Kidney glomerular epithelial cell (primary cell): ENCODE measurements at regions not wholly inside any gene's neighbourhood (a gene's known extent, or its start where the extent isn't known, plus 50 kb on each side); places are given as distances from the start of the nearest gene placed in this dataset.

Source experiments
- DNase-seq: peaks from one replicate; lab custom pipeline; 2025; lab: John Stamatoyannopoulos, UW

DNA sequence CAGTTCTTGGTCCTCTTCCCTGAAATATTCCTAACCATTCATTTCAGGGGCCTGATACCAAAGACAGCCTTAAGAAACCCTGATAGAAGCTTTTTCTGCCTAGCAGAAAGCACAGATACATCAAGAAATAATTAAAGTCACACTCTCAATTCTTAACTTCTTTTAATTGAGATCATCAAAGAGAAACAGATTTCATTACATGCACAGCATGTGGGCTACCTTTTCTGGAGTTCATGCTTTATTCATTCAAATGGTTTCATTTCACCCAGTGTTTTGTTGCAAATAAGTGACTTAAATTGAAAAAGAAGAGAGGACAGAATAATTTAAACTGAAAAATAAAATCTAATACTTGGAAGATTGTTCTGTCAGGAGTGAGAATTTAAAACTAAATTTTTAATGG is 192.6 kb upstream of the GGTLC1 start:
- no peak for DNase-seq

DNA sequence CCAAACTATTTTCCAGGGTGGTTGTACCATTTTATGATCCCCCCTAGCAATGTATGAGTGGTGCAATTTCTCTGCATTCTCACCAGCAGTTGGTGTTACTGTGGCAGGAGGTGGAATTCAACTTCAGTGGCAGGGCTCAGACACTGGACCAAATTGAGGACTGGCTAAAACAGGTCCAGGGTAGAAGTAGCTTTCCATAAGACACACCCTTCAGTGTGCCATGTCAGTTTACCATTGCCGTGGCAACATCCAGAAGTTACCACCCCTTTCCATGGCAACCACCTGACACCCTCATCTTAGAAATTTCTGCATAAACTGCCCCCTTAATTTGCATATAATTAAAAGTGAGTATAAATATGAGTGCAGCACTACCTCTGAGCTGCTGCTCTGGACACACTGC is 180.7 kb upstream of the GGTLC1 start:
- DNase-seq, result no peak

DNA sequence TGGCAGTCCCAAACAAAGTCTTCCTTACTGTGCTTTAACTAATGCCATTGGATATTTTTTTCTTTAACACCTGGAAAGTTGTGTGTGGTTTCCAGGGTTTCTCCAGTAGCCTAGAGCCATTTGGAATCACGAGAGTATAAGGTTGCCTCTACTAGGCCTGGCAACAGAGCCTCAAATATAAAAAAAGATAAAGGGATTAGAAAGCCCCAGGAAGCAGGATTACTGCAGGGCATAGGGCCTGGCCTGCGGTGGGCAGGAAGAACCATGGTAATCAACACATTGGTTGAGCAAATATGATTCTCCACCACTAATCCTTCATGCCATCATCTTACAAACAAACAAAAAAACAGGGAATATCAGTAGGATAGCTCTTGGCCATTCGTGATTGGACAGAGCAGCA is 177.8 kb upstream of the GGTLC1 start:
- DNase-seq, result no peak

DNA sequence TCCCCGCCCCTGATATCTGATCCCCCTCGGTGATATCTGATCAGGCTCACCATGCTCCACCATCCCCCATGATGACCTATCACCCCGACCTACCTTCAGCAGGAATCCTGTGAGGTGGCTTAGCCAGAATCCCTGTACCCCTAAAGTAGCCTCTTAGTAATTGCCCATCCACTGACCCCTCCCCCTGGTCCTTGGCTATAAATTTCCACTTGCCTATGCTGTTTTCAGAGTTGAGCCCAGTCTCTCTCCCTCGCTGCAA is 177.5 kb upstream of the GGTLC1 start:
- no peak for DNase-seq

- no peak for DNase-seq
Observed at GRCh38 chr20:24165301-24166122, 176.9 kb upstream of the GGTLC1 start.

GRCh38 chr20:24164360-24164759 is 175.8 kb upstream of the GGTLC1 start:
- no peak for DNase-seq

DNA sequence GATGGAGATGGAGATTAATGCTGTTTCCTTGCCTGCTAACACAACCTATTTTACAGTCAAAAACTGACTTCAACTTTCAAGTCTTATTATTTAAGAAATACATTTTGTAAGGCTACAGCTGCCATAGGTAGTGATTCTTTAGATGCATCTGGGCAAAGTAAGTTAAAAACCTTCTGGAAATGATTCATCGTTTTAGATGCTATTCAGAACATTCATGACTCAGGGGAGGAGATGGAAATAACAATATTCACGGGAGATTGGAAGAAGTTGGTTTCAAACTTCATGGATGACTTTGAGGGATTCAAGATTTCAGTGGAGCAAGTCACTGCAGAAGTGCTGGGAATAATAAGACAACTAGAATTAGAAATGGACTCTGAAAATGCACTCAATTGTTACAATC is 174.9 kb upstream of the GGTLC1 start:
- DNase-seq, result no peak

DNA sequence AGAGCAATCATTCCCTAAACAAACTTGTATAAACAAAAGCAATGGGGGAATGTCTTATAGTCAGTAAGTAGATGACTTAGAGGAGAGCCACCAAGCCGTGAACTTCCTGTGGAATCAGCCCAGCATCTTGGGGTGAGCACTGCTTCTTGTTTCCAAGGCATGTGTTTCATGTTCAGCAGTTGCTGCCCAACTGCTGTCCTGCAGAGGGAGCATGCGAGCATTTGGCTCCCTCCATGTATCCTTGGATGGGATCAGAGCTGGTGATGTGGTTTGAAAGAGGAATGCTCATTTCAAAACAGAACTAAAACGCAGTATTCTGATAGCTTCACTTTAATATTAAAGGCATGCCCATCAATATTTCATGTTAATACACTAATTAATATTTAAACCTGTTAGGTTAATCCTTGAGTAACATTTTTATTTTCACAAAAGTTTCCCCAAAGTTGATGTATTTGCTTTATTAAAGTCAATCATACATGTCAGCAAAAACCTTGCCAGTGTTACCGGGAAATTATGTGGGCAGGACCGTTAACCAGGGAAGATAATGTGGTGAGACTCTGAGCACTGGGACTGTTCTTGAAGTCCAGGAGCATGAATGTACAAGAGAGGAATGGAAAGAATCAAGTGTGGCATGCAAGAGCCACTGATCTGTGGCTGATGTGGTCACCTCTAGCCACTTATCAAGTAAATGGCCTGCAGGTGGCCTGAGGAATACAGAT is 172.1 kb upstream of the GGTLC1 start:
- DNase-seq, result peak; percentile 47

GRCh38 chr20:24158281-24158680 is 169.7 kb upstream of the GGTLC1 start:
- DNase-seq, result no peak

- DNase-seq, result no peak
Observed at GRCh38 chr20:24157213-24157612, 168.6 kb upstream of the GGTLC1 start.

- no peak for DNase-seq
Observed at GRCh38 chr20:24153101-24154040, 164.8 kb upstream of the GGTLC1 start.

- DNase-seq, result no peak
Observed at GRCh38 chr20:24151621-24152294, 163.2 kb upstream of the GGTLC1 start.

GRCh38 chr20:24150406-24150805 is 161.8 kb upstream of the GGTLC1 start:
- DNase-seq, result no peak

DNA sequence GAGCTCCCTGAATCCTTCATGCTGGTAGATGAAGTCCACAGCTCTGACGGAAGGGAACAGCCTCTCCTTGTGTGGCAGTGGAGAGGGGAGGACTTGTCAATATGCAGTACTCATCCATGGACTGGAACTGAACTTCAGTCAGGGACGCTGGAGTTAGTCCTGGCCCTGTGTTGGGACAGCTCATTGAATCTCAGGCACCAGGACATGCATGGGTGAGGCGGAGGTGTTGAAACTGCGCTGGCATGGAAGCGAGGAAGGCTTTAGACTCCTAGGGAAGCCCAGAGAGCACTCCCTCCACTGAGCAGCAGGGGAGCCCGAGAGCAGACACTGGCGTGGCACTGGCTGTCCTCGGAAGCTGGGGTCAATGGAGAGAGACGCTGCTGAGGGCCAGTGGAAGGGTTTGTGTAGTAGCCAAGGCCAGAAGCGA is 161.3 kb upstream of the GGTLC1 start:
- no peak for DNase-seq

DNA sequence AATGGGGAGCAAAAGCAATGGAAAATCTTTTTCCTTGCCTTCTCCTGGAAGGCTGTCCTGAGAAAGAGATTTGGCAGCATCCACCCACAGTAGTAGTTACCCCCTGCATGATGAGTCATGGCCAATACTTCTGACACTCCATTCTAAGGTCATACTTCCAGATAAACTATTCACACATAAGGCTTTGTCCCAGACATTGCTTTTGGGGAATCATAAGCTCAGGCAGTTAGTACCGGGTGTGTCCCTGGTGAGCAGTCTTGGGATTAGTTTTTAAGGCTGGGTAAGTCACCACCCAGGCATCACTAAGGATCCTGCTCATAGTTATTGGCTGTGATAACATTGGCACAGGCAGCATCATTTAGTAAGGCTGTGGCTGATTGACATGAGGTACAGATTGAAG is 160.6 kb upstream of the GGTLC1 start:
- peak; percentile 16 for DNase-seq

DNA sequence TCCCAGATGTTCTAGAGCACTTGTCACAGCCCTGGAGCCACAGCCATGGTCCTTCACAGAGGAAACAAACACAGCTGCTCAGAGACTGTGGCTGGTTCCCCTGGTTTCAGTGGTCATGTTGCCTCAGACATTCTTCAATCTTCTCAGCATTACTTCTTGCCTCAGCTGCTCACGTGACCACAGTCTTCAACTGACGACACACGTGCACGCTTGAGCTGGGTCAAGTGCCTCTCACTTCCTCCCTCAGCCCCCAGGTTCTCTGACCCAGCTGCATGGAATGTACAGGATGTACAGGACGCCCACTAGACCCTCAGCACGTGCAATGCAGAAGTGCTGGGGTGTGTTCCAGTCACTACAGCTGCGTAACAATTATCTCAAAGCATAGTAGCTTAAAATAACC is 159.8 kb upstream of the GGTLC1 start:
- no peak for DNase-seq

DNA sequence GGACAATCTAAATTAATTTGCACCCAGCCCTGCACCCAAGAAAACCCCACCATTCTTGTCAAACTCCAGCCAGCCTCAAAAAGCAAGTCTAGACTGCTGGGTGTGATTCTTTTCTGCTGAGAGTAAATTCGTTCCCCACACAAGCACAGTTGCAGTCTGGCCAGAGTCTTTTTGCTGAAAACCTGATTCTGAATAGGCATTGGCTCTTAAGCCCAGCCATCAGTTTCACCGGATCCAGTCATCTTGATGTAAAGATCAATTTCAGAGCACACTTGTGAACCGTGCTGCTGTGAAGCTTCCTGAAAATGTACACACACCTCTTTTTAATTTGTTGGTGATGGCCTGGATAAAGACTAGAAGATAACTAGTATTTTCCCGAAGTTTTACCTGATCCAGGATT is 159.4 kb upstream of the GGTLC1 start:
- no peak for DNase-seq

DNA sequence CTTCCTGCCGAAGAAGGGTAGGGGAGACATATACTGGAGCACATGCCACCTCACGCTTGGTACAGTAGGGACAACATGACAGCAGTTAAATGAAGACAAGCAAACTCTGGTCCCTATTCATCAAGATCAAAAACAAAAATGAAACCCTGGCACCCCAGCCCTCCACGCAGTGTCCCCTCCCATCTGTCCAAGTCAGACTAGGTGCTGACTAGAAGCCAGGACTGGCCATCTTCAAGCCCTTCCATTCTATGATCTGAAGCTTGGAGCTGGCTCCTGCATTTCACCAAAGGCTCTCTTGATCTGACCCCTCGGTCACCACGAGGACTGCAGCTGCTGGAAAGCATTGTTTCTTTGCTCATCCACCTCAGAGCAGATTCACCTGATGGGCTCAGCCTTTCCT is 158.9 kb upstream of the GGTLC1 start:
- DNase-seq, result no peak

- peak; percentile 15 for DNase-seq
Observed at GRCh38 chr20:24146231-24146634, 157.7 kb upstream of the GGTLC1 start.

DNA sequence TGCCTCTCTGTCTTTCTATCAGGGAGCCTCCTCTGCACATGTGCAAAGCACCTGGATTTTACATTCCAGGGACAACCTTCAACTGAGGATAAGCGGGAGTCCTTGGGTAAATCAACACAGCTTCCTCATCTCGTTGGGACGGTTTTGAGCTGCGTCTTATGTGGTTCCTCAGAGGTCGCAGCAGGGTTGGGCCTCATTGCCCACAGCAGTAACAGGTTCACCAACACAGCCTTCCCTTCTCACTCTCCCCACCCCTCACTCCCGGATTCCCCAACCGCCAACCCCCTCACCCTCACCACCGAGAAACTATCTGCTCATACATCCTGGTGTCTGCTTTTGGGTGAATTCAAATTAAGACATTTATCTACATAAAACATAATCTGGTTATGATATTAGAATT is 155.8 kb upstream of the GGTLC1 start:
- DNase-seq, result no peak

DNA sequence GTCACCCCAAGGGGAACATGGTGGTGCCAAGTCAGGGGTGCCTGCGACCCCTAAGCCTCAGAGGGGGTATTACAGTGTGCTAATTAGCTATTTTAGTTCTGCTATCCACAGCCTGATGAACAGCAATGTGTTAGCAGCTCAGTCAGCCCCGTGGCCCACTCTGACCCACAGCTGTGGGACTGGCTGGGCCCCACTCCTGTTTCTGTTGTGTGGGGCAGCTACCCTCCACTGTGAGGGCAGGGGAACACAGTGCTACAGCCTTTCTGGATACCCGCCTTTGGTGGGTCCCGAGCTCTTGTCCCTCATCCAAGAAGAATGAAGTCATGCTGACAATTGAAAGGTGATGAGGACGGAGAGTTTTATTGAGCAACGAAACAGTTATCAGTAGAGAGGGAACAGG is 152.5 kb upstream of the GGTLC1 start:
- no peak for DNase-seq

DNA sequence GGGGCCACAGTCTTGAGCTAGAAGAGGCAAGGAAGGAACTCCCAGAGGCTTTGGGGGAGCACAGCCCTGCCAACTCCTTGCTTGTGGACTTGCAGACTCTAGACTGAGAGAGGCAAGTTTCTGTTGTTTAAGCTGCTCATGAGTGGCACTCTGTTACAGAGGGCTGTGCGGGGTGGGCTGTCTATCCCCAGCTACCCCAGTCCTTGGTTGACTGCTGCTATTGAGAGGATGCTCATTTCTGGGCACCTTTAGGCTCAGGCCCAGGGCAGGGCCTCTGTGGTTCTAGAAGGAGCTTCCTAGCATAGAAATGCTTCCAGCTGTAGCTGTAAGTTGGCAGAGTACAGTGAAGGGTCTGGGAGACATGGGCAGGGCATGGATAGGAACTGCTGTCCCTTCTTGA is 151.3 kb upstream of the GGTLC1 start:
- DNase-seq, result no peak
